ENCODE measurements at regions not wholly inside any gene's neighbourhood (a gene's known extent, or its start where the extent isn't known, plus 50 kb on each side); places are given as distances from the start of the nearest gene placed in this dataset.

DNA sequence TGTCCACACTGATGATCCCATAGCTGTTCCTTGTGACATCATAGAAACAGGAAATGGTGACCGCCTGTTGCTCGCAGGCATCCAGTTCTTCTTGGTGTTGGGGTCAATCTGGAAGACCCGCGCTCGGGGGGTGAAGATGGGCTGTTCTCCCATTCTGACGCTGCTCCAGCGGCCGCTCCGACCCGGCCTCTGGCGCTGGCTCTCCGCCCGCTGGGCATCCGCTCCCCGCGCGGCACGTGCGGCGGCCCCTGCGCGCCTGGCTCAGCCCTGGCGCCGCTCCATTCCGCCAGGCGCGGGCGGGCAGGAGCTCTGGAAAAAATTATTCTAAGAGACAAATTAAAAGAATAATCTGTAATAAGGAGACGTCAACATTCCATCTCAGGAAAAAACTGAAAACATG lies 761.1 kb downstream of the TMEM121 start:
- TF ChIP-seq CTCF (IDR thresholded peaks at IDR 0.05; ENCODE audit: low read depth, low read length, missing input control) (no peak), SP1 (IDR thresholded peaks at IDR 0.05) (no peak)
- TF ChIP-seq, protein P1, sequence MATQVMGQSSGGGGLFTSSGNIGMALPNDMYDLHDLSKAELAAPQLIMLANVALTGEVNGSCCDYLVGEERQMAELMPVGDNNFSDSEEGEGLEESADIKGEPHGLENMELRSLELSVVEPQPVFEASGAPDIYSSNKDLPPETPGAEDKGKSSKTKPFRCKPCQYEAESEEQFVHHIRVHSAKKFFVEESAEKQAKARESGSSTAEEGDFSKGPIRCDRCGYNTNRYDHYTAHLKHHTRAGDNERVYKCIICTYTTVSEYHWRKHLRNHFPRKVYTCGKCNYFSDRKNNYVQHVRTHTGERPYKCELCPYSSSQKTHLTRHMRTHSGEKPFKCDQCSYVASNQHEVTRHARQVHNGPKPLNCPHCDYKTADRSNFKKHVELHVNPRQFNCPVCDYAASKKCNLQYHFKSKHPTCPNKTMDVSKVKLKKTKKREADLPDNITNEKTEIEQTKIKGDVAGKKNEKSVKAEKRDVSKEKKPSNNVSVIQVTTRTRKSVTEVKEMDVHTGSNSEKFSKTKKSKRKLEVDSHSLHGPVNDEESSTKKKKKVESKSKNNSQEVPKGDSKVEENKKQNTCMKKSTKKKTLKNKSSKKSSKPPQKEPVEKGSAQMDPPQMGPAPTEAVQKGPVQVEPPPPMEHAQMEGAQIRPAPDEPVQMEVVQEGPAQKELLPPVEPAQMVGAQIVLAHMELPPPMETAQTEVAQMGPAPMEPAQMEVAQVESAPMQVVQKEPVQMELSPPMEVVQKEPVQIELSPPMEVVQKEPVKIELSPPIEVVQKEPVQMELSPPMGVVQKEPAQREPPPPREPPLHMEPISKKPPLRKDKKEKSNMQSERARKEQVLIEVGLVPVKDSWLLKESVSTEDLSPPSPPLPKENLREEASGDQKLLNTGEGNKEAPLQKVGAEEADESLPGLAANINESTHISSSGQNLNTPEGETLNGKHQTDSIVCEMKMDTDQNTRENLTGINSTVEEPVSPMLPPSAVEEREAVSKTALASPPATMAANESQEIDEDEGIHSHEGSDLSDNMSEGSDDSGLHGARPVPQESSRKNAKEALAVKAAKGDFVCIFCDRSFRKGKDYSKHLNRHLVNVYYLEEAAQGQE (IDR thresholded peaks at IDR 0.05) = no peak
- TF ChIP-seq, protein P2, sequence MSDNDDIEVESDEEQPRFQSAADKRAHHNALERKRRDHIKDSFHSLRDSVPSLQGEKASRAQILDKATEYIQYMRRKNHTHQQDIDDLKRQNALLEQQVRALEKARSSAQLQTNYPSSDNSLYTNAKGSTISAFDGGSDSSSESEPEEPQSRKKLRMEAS (IDR thresholded peaks at IDR 0.05) = no peak
